Activated CD4-positive, CD25-positive, alpha-beta regulatory T cell (primary cell): ENCODE measurements at regions not wholly inside any gene's neighbourhood (a gene's known extent, or its start where the extent isn't known, plus 50 kb on each side); places are given as distances from the start of the nearest gene placed in this dataset.
A peak's percentile ranks its signal among the peaks of the same experiment; 100 is the strongest.

ENCODE experiments used
- DNase-seq, 4 experiments: peaks; one replicate each; lab custom pipeline; 2025; lab: John Stamatoyannopoulos, UW

- DNase-seq, result no peak
Observed at GRCh38 chr4:101593666-101594065, 196.9 kb upstream of the BANK1 start.

- no peak for DNase-seq
Observed at GRCh38 chr4:101584306-101584705, 206.2 kb upstream of the BANK1 start.

GRCh38 chr4:101563126-101563525 lies 215.8 kb upstream of the PPP3CA start:
- no peak for DNase-seq

GRCh38 chr4:101556842-101557241 lies 209.5 kb upstream of the PPP3CA start:
- DNase-seq, result no peak

GRCh38 chr4:101555341-101555880 lies 208.1 kb upstream of the PPP3CA start:
- no peak for DNase-seq

GRCh38 chr4:101540336-101540735 lies 193.0 kb upstream of the PPP3CA start:
- no peak for DNase-seq

- no peak for DNase-seq
Observed at GRCh38 chr4:101528526-101528925, 181.2 kb upstream of the PPP3CA start.

- DNase-seq, result peak in 1 of 4 experiments; percentile 0
Observed at GRCh38 chr4:101527188-101527587, 179.9 kb upstream of the PPP3CA start.

GRCh38 chr4:101515566-101515965 lies 168.2 kb upstream of the PPP3CA start:
- DNase-seq, result no peak

GRCh38 chr4:101515099-101515498 lies 167.8 kb upstream of the PPP3CA start:
- no peak for DNase-seq

- DNase-seq, result no peak
Observed at GRCh38 chr4:101512416-101512815, 165.1 kb upstream of the PPP3CA start.

GRCh38 chr4:101501421-101501820 lies 154.1 kb upstream of the PPP3CA start:
- DNase-seq, result no peak

- DNase-seq, result no peak
Observed at GRCh38 chr4:101500742-101501141, 153.4 kb upstream of the PPP3CA start.

GRCh38 chr4:101475246-101475645 lies 127.9 kb upstream of the PPP3CA start:
- DNase-seq, result no peak

- no peak for DNase-seq
Observed at GRCh38 chr4:101471201-101471600, 123.9 kb upstream of the PPP3CA start.

- DNase-seq, result no peak
Observed at GRCh38 chr4:101464596-101464995, 117.3 kb upstream of the PPP3CA start.

GRCh38 chr4:101458914-101459313 lies 111.6 kb upstream of the PPP3CA start:
- no peak for DNase-seq

GRCh38 chr4:101458473-101458872 lies 111.1 kb upstream of the PPP3CA start:
- DNase-seq, result no peak

GRCh38 chr4:101451086-101451485 lies 103.8 kb upstream of the PPP3CA start:
- DNase-seq, result no peak

- no peak for DNase-seq
Observed at GRCh38 chr4:101441446-101441845, 94.1 kb upstream of the PPP3CA start.

GRCh38 chr4:101439926-101440325 lies 92.6 kb upstream of the PPP3CA start:
- no peak for DNase-seq

- DNase-seq, result no peak
Observed at GRCh38 chr4:101421386-101421785, 74.1 kb upstream of the PPP3CA start.

- no peak for DNase-seq
Observed at GRCh38 chr4:101420661-101421060, 73.3 kb upstream of the PPP3CA start.

- no peak for DNase-seq
Observed at GRCh38 chr4:101419336-101420135, 72.2 kb upstream of the PPP3CA start.
